Activated CD8-positive, alpha-beta memory T cell treated with anti-CD3 and anti-CD28 coated beads, Interleukin-2, amount 10 ng/mL, durations not matched to agents 7 days and 5 days (primary cell): ENCODE measurements at regions not wholly inside any gene's neighbourhood (a gene's known extent, or its start where the extent isn't known, plus 50 kb on each side); places are given as distances from the start of the nearest gene placed in this dataset.

Source experiments
- ATAC-seq: fragments of 150-1000 bp; cut with Tn5 transposase; one replicate; pipeline ENCODE4 v1.10.0; 2021; ENCODE audit warnings: moderate library complexity
- CTCF ChIA-PET: fragments of 350-600 bp; sonication (Branson Sonifier 250); formaldehyde crosslinking; loops from one replicate; lab custom pipeline; 2021; ENCODE audit warnings: antibody characterized with exemption; lab: Charles Lee
- DNase-seq: peaks from one replicate; pipeline ENCODE4 v3.0.0-alpha.2; 2020
- H3K27ac Mint-ChIP-seq: one replicate; pipeline ENCODE4 v1.8.0; 2021; ENCODE audit warnings: mild to moderate bottlenecking, mixed read lengths
- H3K27me3 Mint-ChIP-seq: one replicate; pipeline ENCODE4 v1.8.0; 2021; ENCODE audit warnings: mixed read lengths
- H3K36me3 Mint-ChIP-seq: one replicate; pipeline ENCODE4 v1.8.0; 2021; ENCODE audit warnings: mild to moderate bottlenecking, mixed read lengths
- H3K4me1 Mint-ChIP-seq: one replicate; pipeline ENCODE4 v1.8.0; 2021; ENCODE audit warnings: mixed read lengths
- H3K4me3 Mint-ChIP-seq: one replicate; pipeline ENCODE4 v1.8.0; 2021; ENCODE audit warnings: mild to moderate bottlenecking, moderate library complexity, mixed read lengths
- H3K9me3 Mint-ChIP-seq: one replicate; pipeline ENCODE4 v1.8.0; 2022; ENCODE audit warnings: low read depth, mixed read lengths

- Mint-ChIP-seq H3K36me3 (no peaks in the 10 kb centered on the region), H3K4me1 (peaks cover 14% of the 10 kb centered on the region), H3K9me3 (no peaks in the 10 kb centered on the region), H3K27ac (no peak overlapping the region), H3K27me3 (peaks cover 26% of the 10 kb centered on the region), H3K4me3 (no peak overlapping the region)
- ATAC-seq (no peak), DNase-seq (peak; percentile 52)
- CTCF ChIA-PET: interaction anchor here (1.7 kb wide), 1 partner anchor 22 kb away, joined by 3 read pairs; no protein-coding TSS in a partner anchor
Observed at GRCh38 chr5:141733198-141733597, 51.2 kb upstream of the ARAP3 start.

- H3K9me3 Mint-ChIP-seq: no peaks in the 10 kb centered on the region
- no peak overlapping the region for H3K4me3 Mint-ChIP-seq
- H3K4me1 Mint-ChIP-seq: peaks cover 14% of the 10 kb centered on the region
- ATAC-seq (no peak), DNase-seq (no peak)
- H3K36me3 Mint-ChIP-seq: no peaks in the 10 kb centered on the region
- H3K27me3 Mint-ChIP-seq: peaks cover 24% of the 10 kb centered on the region
- CTCF ChIA-PET: interaction anchor here (1.2 to 1.8 kb wide), 4 partner anchors 22 to 147 kb away, joined by 3 to 8 read pairs (median 4); no protein-coding TSS in a partner anchor
- no peak overlapping the region for H3K27ac Mint-ChIP-seq
Observed at GRCh38 chr5:141732417-141732816, 50.4 kb upstream of the ARAP3 start.
